ENCODE measurements at regions not wholly inside any gene's neighbourhood (a gene's known extent, or its start where the extent isn't known, plus 50 kb on each side); places are given as distances from the start of the nearest gene placed in this dataset.

GRCh38 chr5:135184646-135185045, 150.6 kb upstream of the PITX1 start:
- no peak for TF ChIP-seq POLR2A (IDR thresholded peaks at IDR 0.05)
- TF ChIP-seq, protein P1, sequence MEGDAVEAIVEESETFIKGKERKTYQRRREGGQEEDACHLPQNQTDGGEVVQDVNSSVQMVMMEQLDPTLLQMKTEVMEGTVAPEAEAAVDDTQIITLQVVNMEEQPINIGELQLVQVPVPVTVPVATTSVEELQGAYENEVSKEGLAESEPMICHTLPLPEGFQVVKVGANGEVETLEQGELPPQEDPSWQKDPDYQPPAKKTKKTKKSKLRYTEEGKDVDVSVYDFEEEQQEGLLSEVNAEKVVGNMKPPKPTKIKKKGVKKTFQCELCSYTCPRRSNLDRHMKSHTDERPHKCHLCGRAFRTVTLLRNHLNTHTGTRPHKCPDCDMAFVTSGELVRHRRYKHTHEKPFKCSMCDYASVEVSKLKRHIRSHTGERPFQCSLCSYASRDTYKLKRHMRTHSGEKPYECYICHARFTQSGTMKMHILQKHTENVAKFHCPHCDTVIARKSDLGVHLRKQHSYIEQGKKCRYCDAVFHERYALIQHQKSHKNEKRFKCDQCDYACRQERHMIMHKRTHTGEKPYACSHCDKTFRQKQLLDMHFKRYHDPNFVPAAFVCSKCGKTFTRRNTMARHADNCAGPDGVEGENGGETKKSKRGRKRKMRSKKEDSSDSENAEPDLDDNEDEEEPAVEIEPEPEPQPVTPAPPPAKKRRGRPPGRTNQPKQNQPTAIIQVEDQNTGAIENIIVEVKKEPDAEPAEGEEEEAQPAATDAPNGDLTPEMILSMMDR (IDR thresholded peaks at IDR 0.05): no peak

Data from testis (tissue), 2 donors.